HG03095 (cell line): ENCODE measurements at regions not wholly inside any gene's neighbourhood (a gene's known extent, or its start where the extent isn't known, plus 50 kb on each side); places are given as distances from the start of the nearest gene placed in this dataset.
"Not testable (repeated sequence)": the region's sequence is repeated elsewhere in the genome, so short reads cannot be mapped to it uniquely, and the experiment has no call there.

Experiments used
- ATAC-seq: cut with Tn5 transposase; IDR thresholded peaks from one replicate; pipeline ENCODE4 v1.9.1; 2021; ENCODE audit warnings: moderate library complexity; ENCODE audit not compliant: unreplicated experiment

GRCh38 chr9:71285191-71285656 is 163.8 kb upstream of the TRPM3 start:
- ATAC-seq, result peak; percentile 88

- ATAC-seq, result not testable (repeated sequence)
Observed at GRCh38 chr9:71282116-71282515, 160.7 kb upstream of the TRPM3 start.

GRCh38 chr9:71279151-71279739 is 157.8 kb upstream of the TRPM3 start:
- ATAC-seq, result no peak

DNA sequence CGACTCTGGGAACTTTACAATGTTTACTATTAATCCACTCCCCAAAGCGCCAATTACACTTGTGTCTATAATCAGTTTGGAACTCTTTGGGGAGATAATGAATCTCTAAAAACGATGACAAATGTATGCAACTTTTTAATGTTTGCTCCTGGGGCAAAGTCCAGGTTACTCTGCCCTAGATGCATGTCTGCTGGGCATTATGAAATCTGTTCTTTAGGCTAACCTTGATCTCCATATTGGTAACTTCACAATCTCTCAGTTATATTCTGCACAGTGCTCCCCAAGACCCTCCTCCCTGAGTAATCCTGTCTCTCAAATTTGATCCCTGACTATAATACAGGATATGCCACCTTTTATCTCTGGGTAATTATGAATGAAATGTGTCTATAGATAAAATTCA is 152.2 kb upstream of the TRPM3 start:
- ATAC-seq, result no peak

GRCh38 chr9:71271602-71272001 is 150.2 kb upstream of the TRPM3 start:
- ATAC-seq, result no peak

GRCh38 chr9:71270554-71270953 is 149.1 kb upstream of the TRPM3 start:
- ATAC-seq, result no peak

DNA sequence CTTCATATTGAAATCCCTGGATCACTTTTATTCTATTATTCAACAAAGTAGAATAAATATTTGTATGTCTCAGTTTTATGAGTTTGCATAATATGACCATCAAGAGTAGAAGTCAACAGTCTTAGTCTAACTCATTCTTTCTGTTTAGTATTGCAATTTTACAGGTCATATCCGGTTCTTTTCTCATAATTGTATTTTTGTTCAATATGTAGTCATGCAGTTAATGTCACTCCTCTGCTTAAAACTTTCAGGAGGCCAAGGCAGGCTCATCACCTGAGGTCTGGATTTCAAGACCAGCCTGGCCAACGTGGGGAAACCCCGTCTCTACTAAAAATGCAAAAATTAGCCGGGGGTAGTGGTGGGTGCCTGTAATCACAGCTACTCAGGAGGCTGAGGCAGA is 148.4 kb upstream of the TRPM3 start:
- ATAC-seq, result no peak

DNA sequence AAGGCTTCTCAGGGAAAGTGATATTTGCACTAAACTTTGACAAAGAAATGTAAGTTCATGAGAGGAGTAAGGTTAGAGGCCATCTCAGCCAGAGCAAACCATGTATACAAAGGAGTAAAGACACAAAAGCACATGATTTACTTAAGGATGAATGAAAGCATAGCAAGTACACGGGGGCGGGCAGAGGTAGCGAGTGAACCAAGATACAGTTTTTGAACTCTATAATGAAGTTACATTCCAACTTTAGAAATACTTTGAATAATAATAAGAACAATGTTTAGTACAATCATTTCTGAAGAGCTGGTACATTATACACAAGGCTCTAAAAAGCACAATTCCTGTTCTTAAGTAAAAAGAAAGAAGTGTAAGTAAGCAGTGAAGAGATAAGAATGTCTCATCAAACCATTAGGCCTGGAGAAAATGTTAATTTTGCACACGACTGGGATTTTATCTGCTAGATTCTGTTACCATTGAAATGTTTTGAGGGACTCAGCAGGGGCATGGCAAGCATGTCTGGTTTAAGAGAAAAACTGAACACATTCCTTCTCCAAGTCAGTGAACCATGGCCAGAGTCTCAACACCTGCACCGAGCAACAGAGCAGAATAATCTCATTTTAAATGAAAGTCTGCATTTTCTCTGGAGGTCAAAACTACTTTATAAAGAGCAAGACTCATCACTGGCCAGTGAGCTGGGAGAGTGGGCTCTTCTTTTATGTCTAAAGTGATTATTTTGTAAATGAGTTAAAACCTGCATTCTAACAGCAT is 147.6 kb upstream of the TRPM3 start:
- no peak for ATAC-seq

DNA sequence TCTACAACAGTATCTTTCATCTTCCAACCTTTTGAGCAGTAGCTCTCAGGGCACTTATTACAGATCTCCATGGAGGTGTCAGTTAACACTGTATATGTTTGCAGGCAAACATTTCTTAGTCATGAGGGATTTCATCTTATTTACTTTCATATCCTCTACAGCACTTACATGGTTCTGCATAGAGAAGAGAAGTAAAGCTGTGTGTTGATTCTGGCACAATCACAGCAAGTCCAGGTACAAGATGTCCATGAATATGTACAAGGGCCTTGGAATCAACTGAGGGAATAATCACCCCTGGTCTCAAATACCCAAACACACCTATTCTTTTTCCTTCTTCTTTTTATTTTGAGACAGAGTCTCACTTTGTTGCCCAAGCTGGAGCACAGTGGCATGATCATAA is 142.0 kb upstream of the TRPM3 start:
- no peak for ATAC-seq

GRCh38 chr9:71260419-71260818 is 139.0 kb upstream of the TRPM3 start:
- ATAC-seq, result not testable (repeated sequence)

GRCh38 chr9:71254592-71255277 is 133.3 kb upstream of the TRPM3 start:
- no peak for ATAC-seq

DNA sequence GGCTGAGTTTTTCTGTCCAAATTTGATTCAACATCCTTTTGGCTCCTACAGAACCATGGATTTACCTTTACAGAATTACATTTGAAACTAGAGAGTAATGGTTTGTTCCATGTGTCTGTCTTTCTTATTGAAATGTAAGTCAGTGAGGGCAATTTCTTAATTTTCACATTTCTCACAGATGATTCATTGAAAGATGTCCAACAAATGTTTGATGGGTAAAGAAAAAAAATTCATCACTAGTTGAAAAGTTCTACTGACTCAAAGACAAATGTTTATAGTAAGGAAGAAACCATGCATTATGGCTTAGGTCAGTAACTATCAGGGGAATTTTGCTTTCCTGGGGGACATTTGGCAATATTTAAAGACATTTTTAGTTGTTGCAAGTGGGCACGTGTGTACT is 131.6 kb upstream of the TRPM3 start:
- no peak for ATAC-seq

DNA sequence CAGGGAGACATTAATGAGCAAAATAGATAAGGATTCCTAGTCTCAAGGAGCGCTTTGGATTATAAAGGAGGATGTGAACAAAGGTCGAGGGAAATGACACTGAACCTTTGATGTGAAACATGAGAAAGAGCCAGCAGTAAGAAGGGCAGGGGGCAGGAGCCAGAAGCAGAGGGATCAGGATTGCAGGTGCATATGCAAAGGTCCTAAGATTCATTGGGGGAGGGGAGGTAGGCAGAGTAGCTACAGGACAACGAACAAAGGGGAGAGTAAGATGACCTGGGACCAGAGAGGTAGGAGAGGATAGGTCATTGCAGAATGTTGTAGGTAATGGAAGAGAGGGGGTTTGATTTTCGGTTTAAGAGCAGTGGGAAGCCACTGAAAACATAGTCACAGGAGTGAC is 129.2 kb upstream of the TRPM3 start:
- no peak for ATAC-seq

DNA sequence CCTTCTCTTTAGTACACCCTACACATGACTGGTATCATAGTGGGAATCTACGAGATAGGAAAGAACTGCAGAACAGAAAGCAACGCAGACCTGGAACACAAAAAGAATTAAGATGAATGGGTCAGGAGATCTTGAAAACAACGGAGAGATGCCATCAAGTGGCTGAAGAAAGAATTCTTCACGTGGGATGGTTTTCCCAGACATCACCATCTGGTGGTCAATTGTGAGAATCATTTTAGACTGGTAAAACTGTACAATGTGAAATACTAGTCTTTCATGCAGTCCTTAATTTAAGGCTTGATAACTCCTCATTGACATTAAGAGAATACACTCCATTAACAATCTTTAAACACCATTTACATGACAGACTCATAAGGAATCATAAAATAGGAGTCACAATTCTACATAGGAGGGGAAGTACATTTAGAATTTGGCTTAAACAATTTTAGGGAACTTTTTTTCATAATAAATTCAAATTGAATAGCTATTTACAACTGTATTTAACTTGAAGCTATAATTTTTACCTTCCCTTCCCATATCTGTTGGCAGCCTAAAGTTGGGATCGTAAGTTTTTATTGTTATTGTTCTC is 128.4 kb upstream of the TRPM3 start:
- no peak for ATAC-seq

DNA sequence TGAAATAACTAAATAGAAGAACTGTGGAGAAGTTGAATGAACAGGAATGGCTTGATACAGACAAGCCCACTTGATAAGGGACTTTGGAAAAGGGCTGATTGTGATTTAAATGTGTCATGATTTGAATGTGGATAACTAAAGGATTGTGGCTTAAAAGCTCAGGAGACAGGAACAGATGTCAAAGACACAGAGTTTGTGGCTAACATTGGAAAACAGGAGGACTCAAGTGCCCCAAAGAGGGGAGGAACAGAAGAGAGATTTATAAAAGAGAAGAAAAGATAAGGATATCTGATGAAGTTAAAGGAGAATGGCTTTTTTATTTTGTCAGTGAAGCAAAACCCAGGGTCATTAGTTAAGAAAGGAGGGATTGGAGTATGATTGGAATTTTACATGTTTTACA is 124.2 kb upstream of the TRPM3 start:
- ATAC-seq, result no peak

- no peak for ATAC-seq
Observed at GRCh38 chr9:71243951-71244350, 122.5 kb upstream of the TRPM3 start.

- no peak for ATAC-seq
Observed at GRCh38 chr9:71242081-71242480, 120.7 kb upstream of the TRPM3 start.

- no peak for ATAC-seq
Observed at GRCh38 chr9:71237051-71237450, 115.6 kb upstream of the TRPM3 start.

DNA sequence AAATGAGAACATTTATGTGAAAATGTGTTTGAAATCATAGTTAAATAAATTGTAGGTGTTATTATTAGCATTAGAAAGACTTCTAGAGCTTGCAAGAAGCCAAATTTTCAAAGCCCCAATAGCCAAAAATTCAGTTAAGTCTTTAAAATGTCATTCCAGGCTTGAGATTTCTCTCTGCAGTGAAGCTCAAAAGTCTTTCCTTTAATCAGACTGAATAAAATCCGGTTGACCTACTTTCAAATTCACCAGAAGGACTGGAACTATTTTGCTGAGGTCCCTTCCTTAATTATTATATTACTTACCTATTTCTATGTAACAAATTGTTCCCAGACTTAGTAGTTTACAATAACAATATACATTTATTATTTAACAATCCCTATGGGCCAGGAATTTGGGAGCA is 112.2 kb upstream of the TRPM3 start:
- ATAC-seq, result no peak

GRCh38 chr9:71223953-71224538 is 102.6 kb upstream of the TRPM3 start:
- ATAC-seq, result no peak

DNA sequence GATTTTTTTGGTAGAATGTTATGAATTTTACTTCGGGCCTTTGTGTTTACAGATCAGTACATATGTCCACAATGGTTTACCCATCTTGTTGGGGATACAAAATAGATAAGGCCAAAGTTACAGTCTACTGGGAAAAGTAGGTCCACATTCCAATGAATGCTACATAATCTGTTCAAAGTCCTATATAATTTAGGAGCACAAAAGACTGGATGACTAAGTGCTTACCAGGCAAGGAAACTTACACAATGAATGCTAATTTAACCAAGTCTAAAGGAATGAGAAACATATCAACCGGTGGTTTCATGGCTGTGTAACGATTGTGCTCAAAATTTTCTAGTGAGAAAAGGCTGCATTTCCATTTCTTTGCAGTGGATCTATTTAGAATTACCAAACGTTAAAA is 97.4 kb upstream of the TRPM3 start:
- no peak for ATAC-seq
